ENCODE measurements at regions not wholly inside any gene's neighbourhood (a gene's known extent, or its start where the extent isn't known, plus 50 kb on each side); places are given as distances from the start of the nearest gene placed in this dataset.

- TF ChIP-seq CTCF (IDR thresholded peaks at IDR 0.05), result no peak
- no peak for ATAC-seq
- intact Hi-C loops (cut with DNase I), result no loop called here
- no peaks in the 10 kb centered on the region for H3K9me3 ChIP-seq
- no peaks in the 10 kb centered on the region for H3K36me3 ChIP-seq
- no peaks in the 10 kb centered on the region for H3K27me3 ChIP-seq (ENCODE audit: low read depth)
- H3K4me1 ChIP-seq, result no peaks in the 10 kb centered on the region
- no peak for DNase-seq
- H3K4me3 ChIP-seq, result no peak overlapping the region
- no peak overlapping the region for H3K27ac ChIP-seq
Observed at GRCh38 chr10:14384116-14384730, 53.5 kb upstream of the FRMD4A start.

- Histone ChIP-seq H3K27ac (no peak overlapping the region), H3K36me3 (no peaks in the 10 kb centered on the region), H3K27me3 (ENCODE audit: low read depth) (no peaks in the 10 kb centered on the region), H3K4me3 (no peak overlapping the region), H3K9me3 (no peaks in the 10 kb centered on the region), H3K4me1 (no peaks in the 10 kb centered on the region)
- intact Hi-C loops (cut with DNase I), result no loop called here
- TF ChIP-seq CTCF (IDR thresholded peaks at IDR 0.05), result no peak
- no peak for DNase-seq
- ATAC-seq, result no peak
Observed at GRCh38 chr10:14383266-14383665, 52.5 kb upstream of the FRMD4A start.

- Histone ChIP-seq H3K4me1 (no peaks in the 10 kb centered on the region), H3K27me3 (ENCODE audit: low read depth) (no peaks in the 10 kb centered on the region), H3K36me3 (no peaks in the 10 kb centered on the region), H3K9me3 (no peaks in the 10 kb centered on the region), H3K4me3 (no peak overlapping the region), H3K27ac (no peak overlapping the region)
- DNase-seq (no peak), ATAC-seq (no peak)
- TF ChIP-seq CTCF (IDR thresholded peaks at IDR 0.05), result no peak
- intact Hi-C loops (cut with DNase I), result no loop called here
Observed at GRCh38 chr10:14382531-14382930, 51.8 kb upstream of the FRMD4A start.

- ATAC-seq (no peak), DNase-seq (no peak)
- Histone ChIP-seq H3K27ac (no peak overlapping the region), H3K36me3 (no peaks in the 10 kb centered on the region), H3K9me3 (no peaks in the 10 kb centered on the region), H3K4me3 (no peak overlapping the region), H3K4me1 (no peaks in the 10 kb centered on the region), H3K27me3 (ENCODE audit: low read depth) (no peaks in the 10 kb centered on the region)
- no peak for TF ChIP-seq CTCF (IDR thresholded peaks at IDR 0.05)
- intact Hi-C loops (cut with DNase I), result no loop called here
Observed at GRCh38 chr10:14382022-14382421, 51.3 kb upstream of the FRMD4A start.

- no peak for TF ChIP-seq CTCF (IDR thresholded peaks at IDR 0.05)
- Histone ChIP-seq H3K27ac (no peak overlapping the region), H3K27me3 (ENCODE audit: low read depth) (no peaks in the 10 kb centered on the region), H3K36me3 (no peaks in the 10 kb centered on the region), H3K4me3 (no peak overlapping the region), H3K9me3 (no peaks in the 10 kb centered on the region), H3K4me1 (no peaks in the 10 kb centered on the region)
- DNase-seq (no peak), ATAC-seq (no peak)
- intact Hi-C loops (cut with DNase I), result no loop called here
Observed at GRCh38 chr10:14381475-14381874, 50.8 kb upstream of the FRMD4A start.

GRCh38 chr10:14380746-14381145, 50.0 kb upstream of the FRMD4A start:
- H3K4me3 ChIP-seq, result no peak overlapping the region
- ATAC-seq (no peak), DNase-seq (no peak)
- intact Hi-C loops (cut with DNase I), result no loop called here
- no peaks in the 10 kb centered on the region for H3K27me3 ChIP-seq (ENCODE audit: low read depth)
- H3K27ac ChIP-seq, result no peak overlapping the region
- H3K9me3 ChIP-seq, result no peaks in the 10 kb centered on the region
- no peaks in the 10 kb centered on the region for H3K4me1 ChIP-seq
- no peak for TF ChIP-seq CTCF (IDR thresholded peaks at IDR 0.05)
- H3K36me3 ChIP-seq, result no peaks in the 10 kb centered on the region

Measured in lower lobe of right lung (tissue), 2 donors.